Glutamatergic neuron (in vitro differentiated cells): ENCODE measurements at regions not wholly inside any gene's neighbourhood (a gene's known extent, or its start where the extent isn't known, plus 50 kb on each side); places are given as distances from the start of the nearest gene placed in this dataset.

Experiments used
- DNase-seq: peaks from one replicate; pipeline ENCODE4 v3.0.0; 2022
- H3K27ac Mint-ChIP-seq: one replicate; pipeline ENCODE4 v1.8.0; 2020; ENCODE audit warnings: mild to moderate bottlenecking, mixed read lengths, inconsistent platforms; ENCODE audit not compliant: unreplicated experiment
- H3K27me3 Mint-ChIP-seq: one replicate; pipeline ENCODE4 v1.8.0; 2020; ENCODE audit warnings: mild to moderate bottlenecking, moderate library complexity, mixed read lengths, inconsistent platforms; ENCODE audit not compliant: unreplicated experiment
- H3K36me3 Mint-ChIP-seq: one replicate; pipeline ENCODE4 v1.8.0; 2020; ENCODE audit warnings: mild to moderate bottlenecking, mixed read lengths, inconsistent platforms; ENCODE audit not compliant: unreplicated experiment
- H3K4me1 Mint-ChIP-seq: one replicate; pipeline ENCODE4 v1.8.0; 2020; ENCODE audit warnings: mild to moderate bottlenecking, low read depth, mixed read lengths, inconsistent platforms; ENCODE audit not compliant: unreplicated experiment
- H3K4me3 Mint-ChIP-seq: one replicate; pipeline ENCODE4 v1.8.0; 2020; ENCODE audit warnings: mild to moderate bottlenecking, mixed read lengths, inconsistent platforms; ENCODE audit not compliant: unreplicated experiment
- H3K9me3 Mint-ChIP-seq: one replicate; pipeline ENCODE4 v1.8.0; 2020; ENCODE audit warnings: mild to moderate bottlenecking, moderate library complexity, mixed read lengths, inconsistent platforms; ENCODE audit not compliant: unreplicated experiment
- CTCF ChIP-seq: fragments of 200-600 bp; sonication (generic); IDR thresholded peaks from one replicate; pipeline ENCODE4 v1.5.0; 2021; ENCODE audit not compliant: partially characterized antibody, unreplicated experiment

- Mint-ChIP-seq H3K4me1 (peaks cover 9% of the 10 kb centered on the region), H3K9me3 (peaks cover 5% of the 10 kb centered on the region), H3K4me3 (no peak overlapping the region), H3K27me3 (peaks cover 1% of the 10 kb centered on the region), H3K27ac (no peak overlapping the region), H3K36me3 (no peaks in the 10 kb centered on the region)
- TF ChIP-seq CTCF = no peak
- DNase-seq = no peak
Observed at GRCh38 chr1:31127266-31127665, 61.7 kb upstream of the PUM1 start.

GRCh38 chr1:31122741-31123140, 57.2 kb upstream of the PUM1 start:
- DNase-seq = peak; percentile 35
- Mint-ChIP-seq H3K36me3 (no peaks in the 10 kb centered on the region), H3K4me1 (peaks cover 18% of the 10 kb centered on the region), H3K27ac (peak overlapping the region; percentile 97), H3K4me3 (peak overlapping the region; percentile 2), H3K27me3 (peaks cover 7% of the 10 kb centered on the region), H3K9me3 (peaks cover 6% of the 10 kb centered on the region)
- TF ChIP-seq CTCF = no peak

- Mint-ChIP-seq H3K4me3 (peak overlapping the region; percentile 32), H3K27me3 (peaks cover 7% of the 10 kb centered on the region), H3K9me3 (peaks cover 6% of the 10 kb centered on the region), H3K27ac (peak overlapping the region; percentile 97), H3K4me1 (peaks cover 18% of the 10 kb centered on the region), H3K36me3 (no peaks in the 10 kb centered on the region)
- no peak for TF ChIP-seq CTCF
- peak; percentile 64 for DNase-seq
Observed at GRCh38 chr1:31122101-31122735, 56.7 kb upstream of the PUM1 start.

GRCh38 chr1:31120783-31121180, 55.3 kb upstream of the PUM1 start:
- TF ChIP-seq CTCF = no peak
- Mint-ChIP-seq H3K27ac (peak overlapping the region; percentile 33), H3K4me3 (no peak overlapping the region), H3K4me1 (peaks cover 18% of the 10 kb centered on the region), H3K36me3 (no peaks in the 10 kb centered on the region), H3K27me3 (peaks cover 7% of the 10 kb centered on the region), H3K9me3 (peaks cover 6% of the 10 kb centered on the region)
- no peak for DNase-seq

GRCh38 chr1:31116022-31116421, 50.5 kb upstream of the PUM1 start:
- Mint-ChIP-seq H3K9me3 (no peaks in the 10 kb centered on the region), H3K4me3 (no peak overlapping the region), H3K27ac (no peak overlapping the region)

More at GRCh38 chr1:31116022-31116421, 50.5 kb upstream of the PUM1 start:
- no peak for TF ChIP-seq CTCF
- no peak for DNase-seq
- H3K4me1 Mint-ChIP-seq = peaks cover 4% of the 10 kb centered on the region
- no peaks in the 10 kb centered on the region for H3K27me3 Mint-ChIP-seq
- H3K36me3 Mint-ChIP-seq = no peaks in the 10 kb centered on the region
